Suprapubic skin (tissue), 4 donors: ENCODE measurements at regions not wholly inside any gene's neighbourhood (a gene's known extent, or its start where the extent isn't known, plus 50 kb on each side); places are given as distances from the start of the nearest gene placed in this dataset.
"Not testable (repeated sequence)": the region's sequence is repeated elsewhere in the genome, so short reads cannot be mapped to it uniquely, and the experiment has no call there.

ENCODE experiments used
- CTCF ChIP-seq, 2 donors: fragments of 200-600 bp in 1 of 2; fragments of 450-650 bp in 1 of 2; sonication (generic) in 1 of 2; IDR thresholded peaks; one replicate each; pipeline ENCODE4 v1.5.1; 2016 to 2019; ENCODE audit warnings: antibody characterized with exemption in 2 of 2, mild to moderate bottlenecking in 1 of 2, moderate library complexity in 1 of 2
- EP300 ChIP-seq: sonication (generic); formaldehyde crosslinking; IDR thresholded peaks from one replicate; pipeline ENCODE4 v1.6.1; 2017; ENCODE audit warnings: antibody characterized with exemption
- POLR2A ChIP-seq, 2 donors: fragments of 450-650 bp; IDR thresholded peaks; one replicate each; pipeline ENCODE4 v1.6.1; 2017; ENCODE audit warnings: antibody characterized with exemption in 2 of 2, mild to moderate bottlenecking in 2 of 2, moderate library complexity in 2 of 2
- POLR2AphosphoS5 ChIP-seq, 3 donors: sonication (generic); formaldehyde crosslinking; IDR thresholded peaks; one replicate each; pipeline ENCODE4 v1.6.1; 2017; ENCODE audit warnings: antibody characterized with exemption in 3 of 3

- not testable (repeated sequence) for TF ChIP-seq CTCF (IDR thresholded peaks at IDR 0.05); POLR2A (IDR thresholded peaks at IDR 0.05); EP300; POLR2AphosphoS5 (IDR thresholded peaks at IDR 0.05)
Measured at GRCh38 chr15:20283651-20284050, 257.9 kb downstream of the GOLGA6L6 start.
